HG03064 (cell line): ENCODE measurements at regions not wholly inside any gene's neighbourhood (a gene's known extent, or its start where the extent isn't known, plus 50 kb on each side); places are given as distances from the start of the nearest gene placed in this dataset.

ENCODE experiments used
- ATAC-seq: cut with Tn5 transposase; IDR thresholded peaks from one replicate; pipeline ENCODE4 v1.9.1; 2021; ENCODE audit warnings: low read depth; ENCODE audit not compliant: unreplicated experiment

DNA sequence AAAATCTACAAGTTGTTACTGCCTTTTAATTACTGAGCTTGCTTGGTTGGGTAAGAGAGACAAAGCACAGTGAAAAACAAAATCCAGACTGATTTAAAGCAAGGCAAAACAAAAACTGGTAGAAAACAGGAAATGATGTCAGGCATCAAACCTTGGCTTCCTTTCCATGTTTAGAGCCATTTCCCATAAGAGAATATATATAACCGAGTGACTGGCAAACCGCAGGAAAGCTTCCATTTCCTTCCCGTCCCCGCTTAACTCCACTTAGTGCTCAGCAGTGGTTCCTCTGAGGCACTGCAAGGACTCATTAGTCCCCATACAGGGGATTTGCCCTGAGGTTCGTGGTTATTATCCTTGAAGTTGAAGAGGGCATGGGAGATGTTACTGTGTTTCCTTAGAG is 446.3 kb downstream of the LPIN1 start:
- no peak for ATAC-seq

DNA sequence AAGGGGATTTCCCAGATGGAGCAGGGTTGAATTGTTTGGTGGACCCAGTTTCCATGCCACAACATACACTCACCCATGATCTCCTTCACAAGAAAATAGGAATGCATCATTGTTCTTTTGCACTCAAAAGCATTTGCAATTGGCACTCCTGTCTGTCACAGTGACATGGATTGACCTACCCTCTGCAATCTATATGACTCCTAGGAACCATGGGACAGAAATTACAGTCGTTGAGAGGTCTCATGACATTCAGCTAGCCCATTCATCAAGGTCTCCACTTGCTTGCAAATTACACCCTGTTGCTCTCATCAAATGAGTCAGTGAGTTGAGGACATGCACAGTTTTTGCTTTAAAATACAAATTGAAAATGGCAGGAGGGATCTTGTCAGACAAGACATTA is 448.5 kb downstream of the LPIN1 start:
- ATAC-seq = no peak

DNA sequence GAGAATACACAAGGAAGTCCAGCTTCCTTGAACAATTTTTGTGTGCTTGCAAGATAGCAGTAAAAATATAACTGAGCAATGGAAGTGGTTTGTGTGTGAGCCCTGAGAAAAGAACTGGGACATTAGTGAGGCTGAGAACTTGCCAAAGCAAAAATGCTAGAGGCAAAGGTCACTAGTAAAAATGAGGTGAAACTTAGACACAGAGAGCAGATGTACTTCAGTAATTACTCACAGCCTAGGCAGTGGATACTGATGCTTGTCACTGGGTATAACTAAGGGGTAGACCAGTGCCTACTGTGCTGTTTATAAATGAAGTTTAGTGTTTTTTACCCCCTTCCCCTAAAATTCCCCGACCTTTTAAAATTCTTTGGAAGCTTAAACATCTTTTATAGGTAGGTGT is 450.1 kb downstream of the LPIN1 start:
- no peak for ATAC-seq

DNA sequence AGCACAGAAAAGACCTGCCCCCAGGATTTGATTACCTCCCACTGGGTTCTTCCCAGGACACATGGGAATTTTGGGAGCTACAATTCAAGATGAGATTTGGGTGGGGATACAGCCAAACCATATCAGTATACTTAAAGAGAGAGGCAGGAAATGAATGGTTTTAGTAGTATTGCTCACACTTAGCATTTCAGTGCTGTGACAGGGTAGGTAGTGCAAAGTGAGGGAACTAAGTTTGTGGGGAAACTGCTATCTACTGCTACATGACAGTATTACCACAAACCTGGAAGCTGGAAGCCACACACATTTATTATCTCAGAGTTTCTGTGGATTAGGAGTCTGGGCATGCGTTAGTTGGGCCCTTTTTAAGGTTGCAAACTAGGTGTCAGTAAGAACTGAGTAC is 450.7 kb downstream of the LPIN1 start:
- no peak for ATAC-seq

DNA sequence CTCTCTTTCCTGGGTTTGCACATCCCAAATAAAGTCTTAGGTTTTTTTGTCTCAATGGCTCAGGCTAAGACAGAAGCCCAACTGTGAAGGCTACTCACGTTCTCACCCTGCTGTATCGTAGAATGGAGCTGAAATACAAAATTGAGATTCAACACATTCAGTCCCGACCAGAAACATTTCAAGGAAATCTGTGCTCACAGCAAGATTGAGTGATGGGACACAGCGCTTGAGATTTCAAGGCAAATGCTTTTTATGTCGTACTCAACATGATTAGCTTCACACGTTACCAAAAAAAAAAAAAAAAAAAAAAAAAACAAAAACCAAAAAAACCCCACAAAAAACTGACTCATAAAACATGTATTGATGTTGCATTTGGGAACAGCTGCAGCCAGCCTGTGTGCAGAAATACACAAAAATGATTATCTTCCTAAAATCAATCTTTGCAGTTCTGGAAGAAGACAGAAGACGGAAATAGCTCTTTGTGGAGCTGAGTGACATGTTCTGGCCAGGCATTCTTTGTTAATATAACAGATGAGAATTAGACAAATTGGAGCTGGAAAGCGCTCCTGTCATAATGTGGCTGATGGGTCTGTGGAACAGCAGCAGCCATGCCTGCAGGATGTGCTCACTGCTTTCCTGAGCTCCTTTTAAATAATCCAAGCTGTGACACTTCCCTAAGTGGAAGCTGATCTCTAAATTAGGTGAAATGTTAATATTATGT is 453.2 kb downstream of the LPIN1 start:
- no peak for ATAC-seq

DNA sequence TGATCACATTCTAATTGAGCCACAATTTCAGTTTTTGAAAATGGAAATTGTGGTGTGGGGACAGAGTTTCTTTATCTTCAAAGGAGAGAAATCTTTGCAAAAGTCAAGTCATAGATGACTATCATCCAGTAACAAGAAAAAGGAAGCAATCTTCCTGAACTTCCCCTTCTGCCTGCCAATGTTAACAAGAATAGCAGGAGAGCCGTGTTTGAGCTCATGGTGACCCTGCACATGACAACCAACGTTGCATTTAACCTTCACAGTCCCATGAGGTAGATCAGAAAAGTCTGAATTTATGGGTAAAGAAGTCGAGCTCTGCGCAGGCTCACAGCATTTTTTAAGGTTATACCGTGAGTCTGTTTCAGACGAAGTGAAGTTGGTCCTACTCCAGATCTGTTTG is 454.9 kb downstream of the LPIN1 start:
- ATAC-seq = no peak

DNA sequence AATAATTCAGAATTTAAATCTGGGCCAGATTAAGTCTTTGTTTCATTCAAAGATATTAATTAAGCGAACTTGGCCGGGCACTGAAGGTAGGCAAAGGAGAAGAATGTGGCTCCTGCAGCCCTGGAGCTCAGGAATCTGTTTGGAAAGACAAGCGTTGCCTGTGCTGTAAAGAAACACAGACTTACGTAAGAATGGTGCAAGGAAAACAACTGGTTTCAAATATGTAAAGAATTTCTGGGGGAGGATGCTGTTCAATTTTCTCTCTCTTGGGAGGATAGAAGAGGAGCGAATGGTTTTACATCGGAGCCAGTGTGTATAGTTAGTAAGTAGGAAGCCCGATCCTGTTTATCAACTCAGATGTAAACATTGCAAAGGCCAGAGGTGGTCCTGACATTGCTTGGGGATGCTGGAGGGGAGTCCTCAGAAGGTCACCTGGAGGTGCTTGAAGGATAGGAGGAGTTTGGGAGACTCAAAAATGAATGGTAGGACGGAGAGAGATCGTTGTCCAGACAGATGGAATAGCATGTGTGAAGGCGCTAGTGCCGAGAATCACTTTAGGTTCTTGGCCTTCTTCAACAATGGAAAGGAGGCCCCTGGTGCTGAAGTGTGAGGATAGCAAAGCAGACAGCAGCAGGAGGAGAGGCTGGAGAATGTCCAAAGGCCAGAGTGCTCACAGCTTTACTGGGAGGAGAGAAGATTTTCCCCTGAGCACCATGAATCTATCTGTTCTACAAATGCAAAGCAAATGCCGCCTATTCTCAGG is 456.1 kb downstream of the LPIN1 start:
- ATAC-seq = no peak

DNA sequence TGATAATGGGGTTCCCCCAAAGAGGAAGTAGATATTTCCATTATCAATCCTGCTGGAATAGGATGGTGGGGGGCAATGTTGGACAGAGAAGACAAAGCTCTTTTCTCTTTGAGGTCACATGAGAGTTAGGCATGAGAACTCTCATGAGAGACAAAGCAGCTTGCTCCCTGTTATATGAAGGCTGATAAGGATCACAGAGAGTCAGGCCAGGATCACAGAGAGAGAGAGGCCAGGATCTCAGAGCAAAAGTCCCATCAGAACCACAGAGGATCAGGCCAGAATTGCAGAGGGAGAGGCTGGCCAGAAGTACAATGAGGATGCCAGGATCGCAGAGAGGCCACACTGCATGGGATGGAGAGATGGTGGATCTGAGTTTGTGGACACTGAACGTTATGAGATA is 457.1 kb downstream of the LPIN1 start:
- no peak for ATAC-seq

DNA sequence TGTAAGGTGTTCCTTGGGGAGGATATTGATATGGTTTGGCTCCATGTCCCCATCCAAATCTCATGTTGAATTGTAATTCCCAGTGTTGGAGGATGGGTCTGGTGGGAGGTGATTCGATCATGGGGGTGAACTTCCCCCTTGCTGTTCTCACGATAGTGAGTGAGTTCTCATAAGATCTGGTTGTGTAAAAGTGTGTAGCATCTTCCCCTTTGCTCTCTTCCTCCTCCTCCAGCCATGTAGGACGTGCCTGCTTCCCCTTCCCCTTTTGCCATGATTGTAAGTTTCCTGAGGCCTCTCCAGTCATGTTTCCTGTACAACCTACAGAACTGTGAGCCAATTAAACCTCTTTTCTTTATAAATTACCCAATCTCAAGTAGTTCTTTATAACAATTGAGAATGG is 458.7 kb downstream of the LPIN1 start:
- no peak for ATAC-seq

DNA sequence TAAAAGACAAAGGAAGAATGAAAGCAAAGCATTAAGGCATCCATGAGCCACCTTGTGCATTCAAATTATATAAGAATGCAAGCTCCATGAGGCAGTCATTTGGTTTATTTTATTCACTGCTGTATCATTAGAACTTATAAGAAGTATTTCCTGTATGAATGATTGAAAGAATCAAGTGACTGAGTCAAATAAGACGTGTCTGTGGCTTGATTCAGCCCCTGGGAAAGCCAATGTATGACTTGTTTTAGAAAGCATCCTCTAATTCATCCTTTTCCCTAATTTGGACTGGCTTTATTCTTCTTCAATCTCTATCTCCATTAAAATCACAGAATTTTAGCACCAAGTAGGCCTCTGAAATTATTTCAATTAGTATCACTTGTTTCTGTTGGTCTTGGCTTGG is 461.1 kb downstream of the LPIN1 start:
- no peak for ATAC-seq

DNA sequence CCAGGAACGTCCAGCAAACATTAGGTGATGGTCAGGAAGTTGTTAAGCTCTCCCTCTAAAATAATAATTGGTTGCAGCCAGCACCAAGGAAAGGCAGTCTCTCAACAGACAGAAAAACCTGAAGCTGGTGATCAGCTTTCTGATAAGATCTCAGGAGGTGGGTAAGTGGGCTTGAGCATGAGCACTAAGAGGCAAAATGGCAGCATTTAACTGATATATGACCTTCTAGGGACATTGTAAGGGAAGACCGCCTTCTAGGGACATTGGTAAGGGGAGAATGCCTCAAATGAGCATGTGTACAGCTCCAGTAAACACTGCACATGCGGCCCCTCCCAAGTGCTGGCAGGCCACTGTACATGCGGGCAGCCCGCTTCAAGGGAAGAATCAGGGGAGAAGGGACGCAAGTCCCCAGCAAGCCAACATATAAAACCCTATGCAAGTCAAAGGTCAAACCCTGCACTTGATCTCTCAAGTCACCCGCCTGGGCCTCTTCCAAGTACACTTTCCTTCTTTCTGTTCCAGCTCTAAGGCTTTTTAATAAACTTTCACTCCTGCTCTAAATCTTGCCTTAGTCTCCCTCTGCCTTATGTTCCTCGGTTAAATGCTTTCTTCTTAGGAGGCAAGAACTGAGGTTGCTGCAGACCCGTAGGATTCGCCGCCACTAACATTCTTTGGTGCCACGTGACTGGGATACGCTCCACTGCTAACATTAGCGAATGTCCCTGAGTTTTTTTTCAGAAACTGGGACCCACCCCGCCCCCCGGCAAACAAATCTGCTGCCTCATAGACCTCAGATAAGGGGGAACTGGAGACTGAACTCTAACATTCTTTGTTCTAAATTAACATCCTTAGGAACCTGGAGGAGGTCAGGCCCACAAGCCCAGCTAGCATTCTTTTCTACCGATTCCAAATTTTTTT is 463.8 kb downstream of the LPIN1 start:
- ATAC-seq = no peak

DNA sequence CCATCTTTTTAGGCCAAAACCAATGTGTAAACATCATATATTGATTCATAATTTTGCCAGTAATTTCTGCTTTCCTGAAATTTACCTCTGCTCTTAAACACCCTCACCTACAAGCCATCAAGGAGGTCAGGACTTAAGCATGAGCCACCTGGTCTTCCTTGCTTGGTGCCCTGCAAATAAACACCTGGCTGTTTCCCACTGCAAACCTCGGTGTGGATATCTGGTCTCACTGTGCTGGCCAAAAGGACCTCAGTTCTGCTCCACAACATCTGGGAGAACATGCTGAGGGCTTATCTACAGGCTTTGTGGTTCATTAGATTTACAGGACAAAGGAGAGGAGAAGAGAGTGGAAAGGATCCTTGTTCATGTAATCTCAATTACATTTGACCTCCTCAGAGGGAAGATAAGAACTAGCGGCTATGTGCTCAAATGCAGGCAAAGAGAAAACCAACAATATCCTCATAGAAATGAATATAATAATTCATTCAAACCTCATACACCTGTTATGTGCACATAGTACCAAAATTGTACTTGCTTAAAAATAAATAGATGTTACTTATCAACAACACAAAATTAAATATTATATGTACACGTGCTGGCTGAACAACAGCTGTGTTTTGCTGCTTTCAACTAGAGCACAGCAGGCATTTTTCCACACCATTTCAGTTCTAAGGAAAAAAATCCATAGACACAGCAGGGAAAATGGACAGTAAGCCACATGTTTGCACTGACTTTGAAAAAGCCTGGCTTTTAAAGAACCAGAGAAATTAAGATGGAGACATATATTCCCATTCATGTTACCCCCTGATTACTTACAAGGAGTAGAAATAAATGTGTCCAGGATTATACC is 465.1 kb downstream of the LPIN1 start:
- ATAC-seq = no peak

DNA sequence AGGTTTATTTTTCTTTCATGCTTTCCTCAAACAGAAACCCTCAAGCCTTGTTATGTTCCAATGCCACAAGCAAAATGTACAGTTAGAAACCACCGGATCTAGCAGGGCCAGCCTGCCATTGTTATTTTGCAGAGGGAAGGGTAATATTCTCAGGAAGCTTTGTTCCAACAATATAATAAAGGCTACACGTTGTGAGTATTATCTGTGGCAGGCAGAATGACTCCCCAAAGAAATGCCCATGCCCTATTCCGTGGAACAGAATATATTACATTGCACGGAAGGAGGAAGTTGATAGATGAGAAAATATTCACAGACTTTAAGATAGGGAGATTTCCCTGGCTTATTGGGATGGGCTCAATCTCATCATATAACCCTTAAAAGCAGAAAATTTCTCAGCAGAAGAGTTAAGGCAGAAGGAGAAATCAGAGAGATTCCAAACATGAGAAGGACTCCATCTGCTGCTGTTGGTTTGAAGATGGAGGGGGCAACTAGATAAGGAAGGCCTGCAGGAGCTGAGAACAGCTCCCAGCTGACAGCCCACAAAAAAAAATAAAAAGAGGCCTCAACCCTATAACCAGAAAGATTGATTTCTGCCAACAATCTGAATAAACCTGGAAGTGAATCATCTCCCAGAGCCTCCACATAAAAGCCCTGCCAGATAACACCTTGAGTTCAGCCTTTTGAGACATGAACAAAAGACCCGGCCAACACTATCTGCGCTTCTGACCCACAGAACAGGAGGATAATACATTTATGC is 466.6 kb downstream of the LPIN1 start:
- ATAC-seq = no peak

DNA sequence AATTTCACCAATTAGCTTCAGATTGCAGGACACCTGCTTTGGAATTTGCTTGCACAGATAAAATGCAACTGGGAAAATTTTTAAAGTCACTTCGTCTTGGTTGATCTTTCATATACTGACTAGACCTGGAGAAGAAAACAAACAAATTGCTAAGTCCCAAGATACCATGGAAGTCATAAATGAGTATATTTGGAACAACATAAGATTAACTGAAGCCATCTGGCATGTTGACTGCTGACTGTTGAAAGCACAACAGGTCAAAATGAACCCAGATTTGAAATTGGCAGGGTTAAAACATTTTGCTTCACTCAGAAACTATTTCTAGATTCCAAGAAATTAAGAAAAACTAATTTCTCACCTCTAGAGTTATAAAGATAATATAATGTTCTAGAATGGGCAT is 470.7 kb downstream of the LPIN1 start:
- ATAC-seq = no peak

DNA sequence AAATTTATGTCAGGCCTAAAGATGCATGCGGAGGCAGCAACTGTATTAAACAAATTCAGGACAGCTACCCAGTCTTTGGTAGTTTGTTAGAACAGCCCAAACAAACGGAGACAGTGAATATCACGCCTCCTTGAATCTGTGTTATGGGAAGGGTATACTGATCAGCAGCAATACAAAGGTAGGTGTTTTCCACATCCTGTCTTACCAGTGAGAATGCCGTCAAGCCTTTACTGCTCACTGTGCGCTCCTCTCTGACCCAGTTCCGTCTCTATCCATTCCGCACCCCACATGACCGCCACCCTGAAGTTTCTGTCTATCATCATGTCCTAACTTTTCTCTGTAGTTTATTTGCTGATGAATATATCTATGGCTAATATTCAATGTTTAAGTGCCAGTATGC is 473.3 kb downstream of the LPIN1 start:
- ATAC-seq = no peak

DNA sequence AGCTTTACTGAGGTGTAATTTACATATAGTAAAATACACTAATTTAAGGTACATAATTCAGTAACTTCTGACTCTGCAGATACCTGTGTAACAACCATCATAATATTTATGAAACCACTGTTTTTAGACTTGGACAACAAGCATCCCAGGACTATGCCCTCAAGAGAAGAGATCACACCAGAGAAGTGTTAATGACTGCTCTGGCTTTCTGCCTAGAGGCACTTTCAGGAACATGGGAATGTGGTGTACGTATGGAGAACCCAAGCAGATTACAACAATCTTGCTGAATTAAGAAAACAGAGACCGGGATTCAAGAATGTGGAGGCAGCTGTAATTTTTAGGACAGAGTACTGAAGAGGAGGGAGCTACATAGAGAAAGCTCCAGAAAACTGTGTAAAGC is 475.2 kb downstream of the LPIN1 start:
- ATAC-seq = no peak

DNA sequence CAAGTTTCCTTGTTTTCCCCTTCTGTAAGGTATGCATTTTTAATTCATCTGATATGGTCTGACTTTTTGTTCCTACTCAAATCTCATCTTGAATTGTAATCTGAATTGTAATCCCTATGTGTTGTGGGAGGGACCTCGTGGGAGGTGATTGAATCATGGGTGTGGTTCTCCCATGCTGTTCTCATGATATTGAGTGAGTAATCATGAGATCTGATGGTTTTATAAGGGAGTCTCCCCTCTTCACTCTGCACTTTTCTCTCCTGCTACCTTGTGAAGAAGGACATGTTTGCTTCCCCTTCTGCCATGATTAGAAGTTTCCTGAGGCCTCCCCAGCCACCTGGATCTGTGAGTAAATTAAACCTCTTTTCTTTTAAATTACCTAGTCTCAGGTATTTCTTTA is 476.1 kb downstream of the LPIN1 start:
- ATAC-seq = no peak

DNA sequence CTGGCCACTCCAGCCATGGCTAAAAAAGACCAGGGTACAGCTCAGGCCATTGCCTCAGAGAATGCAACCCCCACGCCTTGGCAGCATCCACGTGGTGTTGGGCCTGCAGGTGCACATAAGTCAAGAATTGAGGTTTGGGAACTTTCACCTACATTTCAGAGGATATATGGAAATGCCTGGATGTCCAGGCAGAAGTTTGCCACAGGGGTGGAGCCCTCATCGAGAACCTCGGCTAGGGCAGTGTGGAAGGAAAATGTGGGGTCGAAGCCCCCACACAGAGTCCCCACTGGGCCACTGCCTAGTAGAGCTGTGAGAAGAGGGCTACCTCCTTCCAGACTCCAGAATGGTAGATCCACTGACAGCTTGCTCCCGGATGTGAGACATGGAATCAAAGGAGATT is 477.3 kb downstream of the LPIN1 start:
- ATAC-seq = no peak

DNA sequence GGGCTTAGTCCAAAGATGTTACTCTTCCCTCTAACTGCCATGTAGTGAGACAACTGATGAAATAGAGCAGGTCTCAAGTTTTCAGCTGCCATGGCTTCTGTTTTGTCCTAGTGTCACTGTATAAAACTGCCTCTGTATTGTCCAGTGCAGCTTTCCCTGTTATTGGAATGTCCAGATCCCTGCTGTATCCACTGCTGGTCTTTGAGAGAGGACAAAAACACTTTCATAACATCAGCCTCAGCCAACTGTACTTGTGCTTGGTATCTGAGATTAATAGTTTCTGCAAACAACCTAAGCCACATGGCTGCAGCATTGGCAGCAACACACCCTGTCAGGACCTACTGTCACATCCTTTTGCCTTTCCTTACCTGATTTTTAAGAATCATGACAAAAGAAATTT is 480.2 kb downstream of the LPIN1 start:
- no peak for ATAC-seq
